MM.1S (cell line): ENCODE measurements at regions not wholly inside any gene's neighbourhood (a gene's known extent, or its start where the extent isn't known, plus 50 kb on each side); places are given as distances from the start of the nearest gene placed in this dataset.

ENCODE experiments used
- DNase-seq: peaks from one replicate; pipeline ENCODE4 v3.0.0-alpha.2; 2015
- H2AFZ ChIP-seq: fragments of 300-600 bp; sonication (generic); 2 replicates; pipeline ENCODE4 v1.6.0; 2016; ENCODE audit warnings: antibody characterized with exemption, low read length
- H3F3A ChIP-seq: fragments of 300-600 bp; sonication (generic); 2 replicates; pipeline ENCODE4 v1.6.1; 2016; ENCODE audit warnings: mild to moderate bottlenecking, antibody characterized with exemption, low read length, moderate library complexity, mixed read lengths; ENCODE audit not compliant: insufficient read depth
- H3K27ac ChIP-seq: fragments of 300-600 bp; sonication (generic); 2 replicates; pipeline ENCODE4 v1.5.1; 2016; ENCODE audit warnings: mild to moderate bottlenecking, low read length
- H3K27me3 ChIP-seq: fragments of 300-600 bp; sonication (generic); replicated peaks from 2 replicates; pipeline ENCODE4 v1.6.0; 2016; ENCODE audit warnings: low read length; ENCODE audit not compliant: insufficient read depth
- H3K36me3 ChIP-seq: fragments of 300-600 bp; sonication (generic); replicated peaks from 2 replicates; pipeline ENCODE4 v1.6.1; 2016; ENCODE audit warnings: mild to moderate bottlenecking, low read length, mixed read lengths; ENCODE audit not compliant: insufficient read depth
- H3K4me1 ChIP-seq: fragments of 300-600 bp; sonication (generic); 2 replicates; pipeline ENCODE4 v1.6.1; 2016; ENCODE audit warnings: low read length, mixed read lengths
- H3K4me2 ChIP-seq: fragments of 300-600 bp; sonication (generic); 2 replicates; pipeline ENCODE4 v1.6.0; 2016; ENCODE audit warnings: low read depth, low read length
- H3K4me3 ChIP-seq: fragments of 300-600 bp; sonication (generic); 2 replicates; pipeline ENCODE4 v1.5.1; 2016; ENCODE audit warnings: low read length, mixed read lengths
- H3K79me2 ChIP-seq: fragments of 300-600 bp; sonication (generic); 2 replicates; pipeline ENCODE4 v1.6.1; 2016; ENCODE audit warnings: mixed run types, low read length, mixed read lengths
- H3K9ac ChIP-seq: fragments of 300-600 bp; sonication (generic); 2 replicates; pipeline ENCODE4 v1.6.1; 2016; ENCODE audit warnings: low read length, mixed read lengths
- H3K9me2 ChIP-seq: fragments of 300-600 bp; sonication (generic); replicated peaks from 2 replicates; pipeline ENCODE4 v1.6.1; 2016; ENCODE audit warnings: mild to moderate bottlenecking, low read length, mixed read lengths; ENCODE audit not compliant: insufficient read depth
- H3K9me3 ChIP-seq: fragments of 300-600 bp; sonication (generic); replicated peaks from 2 replicates; pipeline ENCODE4 v1.6.1; 2016; ENCODE audit warnings: mild to moderate bottlenecking, low read length, mixed read lengths; ENCODE audit not compliant: insufficient read depth
- H4K20me1 ChIP-seq: fragments of 300-600 bp; sonication (generic); 2 replicates; pipeline ENCODE4 v1.6.1; 2016; ENCODE audit warnings: mild to moderate bottlenecking, low read length, moderate library complexity, mixed read lengths; ENCODE audit not compliant: insufficient read depth
- EZH2 ChIP-seq: fragments of 300-600 bp; sonication (generic); optimal IDR thresholded peaks from 2 replicates; pipeline ENCODE3; 2017; ENCODE audit warnings: low read depth, mild to moderate bottlenecking, antibody characterized with exemption, low read length, mixed read lengths
- EZH2phosphoT487 ChIP-seq: fragments of 300-600 bp; sonication (generic); IDR thresholded peaks from 2 replicates; pipeline ENCODE4 v1.6.1; 2018; ENCODE audit warnings: antibody characterized with exemption, low read length
- TF ChIP-seq, protein P1 (sequence below): fragments of 300-600 bp; sonication (generic); IDR thresholded peaks from 2 replicates; pipeline ENCODE4 v1.5.1; 2016; ENCODE audit warnings: antibody characterized with exemption, low read length, mixed read lengths

GRCh38 chr3:81261996-81262395 is 499.4 kb downstream of the GBE1 start:
- H3K4me1 ChIP-seq = no peaks in the 10 kb centered on the region
- H3K27me3 ChIP-seq = no peaks in the 10 kb centered on the region
- no peaks in the 10 kb centered on the region for H3K79me2 ChIP-seq
- no peaks in the 10 kb centered on the region for H3K36me3 ChIP-seq
- H3K4me3 ChIP-seq = no peak overlapping the region
- H3K27ac ChIP-seq = no peak overlapping the region
- TF ChIP-seq EZH2 (no peak), EZH2phosphoT487 (no peak)
- TF ChIP-seq, protein P1, sequence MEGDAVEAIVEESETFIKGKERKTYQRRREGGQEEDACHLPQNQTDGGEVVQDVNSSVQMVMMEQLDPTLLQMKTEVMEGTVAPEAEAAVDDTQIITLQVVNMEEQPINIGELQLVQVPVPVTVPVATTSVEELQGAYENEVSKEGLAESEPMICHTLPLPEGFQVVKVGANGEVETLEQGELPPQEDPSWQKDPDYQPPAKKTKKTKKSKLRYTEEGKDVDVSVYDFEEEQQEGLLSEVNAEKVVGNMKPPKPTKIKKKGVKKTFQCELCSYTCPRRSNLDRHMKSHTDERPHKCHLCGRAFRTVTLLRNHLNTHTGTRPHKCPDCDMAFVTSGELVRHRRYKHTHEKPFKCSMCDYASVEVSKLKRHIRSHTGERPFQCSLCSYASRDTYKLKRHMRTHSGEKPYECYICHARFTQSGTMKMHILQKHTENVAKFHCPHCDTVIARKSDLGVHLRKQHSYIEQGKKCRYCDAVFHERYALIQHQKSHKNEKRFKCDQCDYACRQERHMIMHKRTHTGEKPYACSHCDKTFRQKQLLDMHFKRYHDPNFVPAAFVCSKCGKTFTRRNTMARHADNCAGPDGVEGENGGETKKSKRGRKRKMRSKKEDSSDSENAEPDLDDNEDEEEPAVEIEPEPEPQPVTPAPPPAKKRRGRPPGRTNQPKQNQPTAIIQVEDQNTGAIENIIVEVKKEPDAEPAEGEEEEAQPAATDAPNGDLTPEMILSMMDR = no peak
- no peak for DNase-seq
- no peaks in the 10 kb centered on the region for H3F3A ChIP-seq
- no peaks in the 10 kb centered on the region for H3K9me3 ChIP-seq
- H3K4me2 ChIP-seq = no peak overlapping the region
- H4K20me1 ChIP-seq = no peaks in the 10 kb centered on the region
- H2AFZ ChIP-seq = no peak overlapping the region
- H3K9ac ChIP-seq = no peak overlapping the region
- no peaks in the 10 kb centered on the region for H3K9me2 ChIP-seq

GRCh38 chr3:81255463-81255862 is 506.0 kb downstream of the GBE1 start:
- no peaks in the 10 kb centered on the region for H3K9me3 ChIP-seq
- H3K27ac ChIP-seq = no peak overlapping the region
- H2AFZ ChIP-seq = no peak overlapping the region
- H3K4me2 ChIP-seq = no peak overlapping the region
- no peaks in the 10 kb centered on the region for H4K20me1 ChIP-seq
- H3K9me2 ChIP-seq = no peaks in the 10 kb centered on the region
- H3K79me2 ChIP-seq = no peaks in the 10 kb centered on the region
- H3K27me3 ChIP-seq = no peaks in the 10 kb centered on the region
- DNase-seq = no peak
- TF ChIP-seq, protein P1 = no peak
- no peak for TF ChIP-seq EZH2
- no peak for TF ChIP-seq EZH2phosphoT487
- no peaks in the 10 kb centered on the region for H3F3A ChIP-seq
- no peaks in the 10 kb centered on the region for H3K36me3 ChIP-seq
- H3K4me3 ChIP-seq = no peak overlapping the region
- H3K4me1 ChIP-seq = no peaks in the 10 kb centered on the region
- no peak overlapping the region for H3K9ac ChIP-seq

GRCh38 chr3:81251096-81251495 is 510.3 kb downstream of the GBE1 start:
- Histone ChIP-seq H3F3A (no peaks in the 10 kb centered on the region), H3K9ac (no peak overlapping the region), H3K4me3 (no peak overlapping the region), H3K4me2 (no peak overlapping the region), H2AFZ (no peak overlapping the region), H3K79me2 (no peaks in the 10 kb centered on the region), H3K9me3 (no peaks in the 10 kb centered on the region), H3K36me3 (no peaks in the 10 kb centered on the region), H4K20me1 (no peaks in the 10 kb centered on the region), H3K27me3 (no peaks in the 10 kb centered on the region), H3K4me1 (no peaks in the 10 kb centered on the region), H3K27ac (no peak overlapping the region), H3K9me2 (no peaks in the 10 kb centered on the region)
- no peak for TF ChIP-seq EZH2phosphoT487
- TF ChIP-seq, protein P1 = no peak
- TF ChIP-seq EZH2 = no peak
- DNase-seq = no peak
